Mesodermal cell (in vitro differentiated cells): ENCODE measurements at regions not wholly inside any gene's neighbourhood (a gene's known extent, or its start where the extent isn't known, plus 50 kb on each side); places are given as distances from the start of the nearest gene placed in this dataset.
"Not testable (repeated sequence)": the region's sequence is repeated elsewhere in the genome, so short reads cannot be mapped to it uniquely, and the experiment has no call there.

Source experiments
- H3K27ac ChIP-seq: 2 replicates; pipeline ENCODE4 v1.7.0; 2013; ENCODE audit warnings: mild to moderate bottlenecking, low read depth, low read length, moderate library complexity; ENCODE audit not compliant: severe bottlenecking
- H3K36me3 ChIP-seq: 2 replicates; pipeline ENCODE4 v1.7.1; 2013; ENCODE audit warnings: mild to moderate bottlenecking, low read length, moderate library complexity; ENCODE audit not compliant: control insufficient read depth, insufficient read depth
- H3K4me1 ChIP-seq: one replicate; pipeline ENCODE4 v1.7.1; 2013; ENCODE audit warnings: mild to moderate bottlenecking, low read length; ENCODE audit not compliant: insufficient read depth, control insufficient read depth, poor library complexity, severe bottlenecking
- H3K4me3 ChIP-seq: 2 replicates; pipeline ENCODE4 v1.7.0; 2013; ENCODE audit warnings: low read length, control low read depth, mild to moderate bottlenecking; ENCODE audit not compliant: insufficient read depth, poor library complexity, severe bottlenecking; ENCODE audit errors: extremely low read depth
- H3K9me3 ChIP-seq: 2 replicates; pipeline ENCODE4 v1.7.1; 2013; ENCODE audit warnings: mild to moderate bottlenecking, low read length, moderate library complexity; ENCODE audit not compliant: control insufficient read depth
- WGBS, 2 experiments: methylation state at CpG; one replicate each; pipeline ENCODE4 v1.1.5; 2013; ENCODE audit warnings: missing lambda C conversion rate in 2 of 2; ENCODE audit not compliant: insufficient coverage in 2 of 2; 5-methylcytosine and 5-hydroxymethylcytosine counted together

GRCh38 chr16:60204181-60204580, 1470.1 kb upstream of the GOT2 start:
- H3K36me3 ChIP-seq, result no peaks in the 10 kb centered on the region
- no peaks in the 10 kb centered on the region for H3K4me1 ChIP-seq
- no peak overlapping the region for H3K27ac ChIP-seq
- WGBS, 2 experiments, result no CpG with 5 or more reads among the region's 1 CpG
- no peaks in the 10 kb centered on the region for H3K9me3 ChIP-seq
- H3K4me3 ChIP-seq, result no peak overlapping the region

- no peaks in the 10 kb centered on the region for H3K4me1 ChIP-seq
- H3K27ac ChIP-seq, result no peak overlapping the region
- H3K36me3 ChIP-seq, result no peaks in the 10 kb centered on the region
- WGBS, 2 experiments, result 25% methylated on average over 1 of the region's 3 CpGs; no CpG with 5 or more reads in 1 of the 2 experiments
- no peak overlapping the region for H3K4me3 ChIP-seq
- H3K9me3 ChIP-seq, result no peaks in the 10 kb centered on the region
These were observed 1469.5 kb upstream of the GOT2 start for GRCh38 chr16:60203525-60204124.

GRCh38 chr16:60200729-60201128, 1466.6 kb upstream of the GOT2 start:
- WGBS, 2 experiments, result 89 to 100% methylated on average over 4 of the region's 6 CpGs
- not testable (repeated sequence) for H3K4me3 ChIP-seq, H3K27ac ChIP-seq, H3K4me1 ChIP-seq, H3K36me3 ChIP-seq, H3K9me3 ChIP-seq

GRCh38 chr16:60200161-60200560, 1466.0 kb upstream of the GOT2 start:
- no peaks in the 10 kb centered on the region for H3K36me3 ChIP-seq
- H3K4me3 ChIP-seq, result no peak overlapping the region
- H3K4me1 ChIP-seq, result no peaks in the 10 kb centered on the region
- H3K27ac ChIP-seq, result no peak overlapping the region
- WGBS, 2 experiments, result 84 to 100% methylated on average over 3 of the region's 6 CpGs
- H3K9me3 ChIP-seq, result no peaks in the 10 kb centered on the region

- Histone ChIP-seq H3K4me3 (no peak overlapping the region), H3K36me3 (no peaks in the 10 kb centered on the region), H3K4me1 (no peaks in the 10 kb centered on the region), H3K27ac (no peak overlapping the region), H3K9me3 (no peaks in the 10 kb centered on the region)
- WGBS, 2 experiments, result 29 to 30% methylated on average over 2 to 4 of the region's 5 CpGs
These were observed 1465.0 kb upstream of the GOT2 start for GRCh38 chr16:60199150-60199549.

- Histone ChIP-seq H3K9me3 (no peaks in the 10 kb centered on the region), H3K27ac (no peak overlapping the region), H3K36me3 (no peaks in the 10 kb centered on the region), H3K4me3 (no peak overlapping the region), H3K4me1 (no peaks in the 10 kb centered on the region)
- 43 to 67% methylated on average over 1 of the region's 2 CpGs for WGBS, 2 experiments
These were observed 1447.4 kb upstream of the GOT2 start for GRCh38 chr16:60181536-60181935.

GRCh38 chr16:60180609-60181008, 1446.5 kb upstream of the GOT2 start:
- Histone ChIP-seq H3K9me3 (no peaks in the 10 kb centered on the region), H3K27ac (no peak overlapping the region), H3K4me1 (no peaks in the 10 kb centered on the region), H3K4me3 (no peak overlapping the region), H3K36me3 (no peaks in the 10 kb centered on the region)
- WGBS, 2 experiments, result 87 to 90% methylated on average over 2 of the region's 2 CpGs

GRCh38 chr16:60170196-60170595, 1436.1 kb upstream of the GOT2 start:
- Histone ChIP-seq H3K4me3 (no peak overlapping the region), H3K36me3 (no peaks in the 10 kb centered on the region), H3K9me3 (no peaks in the 10 kb centered on the region), H3K27ac (no peak overlapping the region), H3K4me1 (no peaks in the 10 kb centered on the region)
- WGBS, 2 experiments, result no CpG with 5 or more reads among the region's 3 CpGs

- Histone ChIP-seq H3K4me1 (no peaks in the 10 kb centered on the region), H3K9me3 (no peaks in the 10 kb centered on the region), H3K4me3 (no peak overlapping the region), H3K27ac (no peak overlapping the region), H3K36me3 (no peaks in the 10 kb centered on the region)
These were observed 1432.0 kb upstream of the GOT2 start for GRCh38 chr16:60166111-60166510.

GRCh38 chr16:60151987-60152386, 1417.9 kb upstream of the GOT2 start:
- H3K4me3 ChIP-seq, result no peak overlapping the region
- H3K27ac ChIP-seq, result no peak overlapping the region
- no peaks in the 10 kb centered on the region for H3K36me3 ChIP-seq
- 88 to 90% methylated on average over 2 to 3 of the region's 3 CpGs for WGBS, 2 experiments
- no peaks in the 10 kb centered on the region for H3K9me3 ChIP-seq
- H3K4me1 ChIP-seq, result no peaks in the 10 kb centered on the region

GRCh38 chr16:60150907-60151306, 1416.8 kb upstream of the GOT2 start:
- H3K4me3 ChIP-seq, result no peak overlapping the region
- no peaks in the 10 kb centered on the region for H3K36me3 ChIP-seq
- no peaks in the 10 kb centered on the region for H3K4me1 ChIP-seq
- H3K9me3 ChIP-seq, result no peaks in the 10 kb centered on the region
- 70% methylated on average over 2 of the region's 3 CpGs; no CpG with 5 or more reads in 1 of the 2 experiments for WGBS, 2 experiments
- H3K27ac ChIP-seq, result no peak overlapping the region
